HepG2 (cell line): ENCODE measurements at regions not wholly inside any gene's neighbourhood (a gene's known extent, or its start where the extent isn't known, plus 50 kb on each side); places are given as distances from the start of the nearest gene placed in this dataset.

ENCODE experiments used
- ATAC-seq: fragments of 200-7000 bp; cut with Tn5 transposase; 3 replicates; pipeline ENCODE4 v1.9.1; 2020; ENCODE audit warnings: mild to moderate bottlenecking, moderate library complexity
- BruUV-seq: library from RNA; stranded (reverse); fragments of 400-500 nt; replicated peaks from 2 replicates; lab custom pipeline; 2021; lab: Mats Ljungman, UMichigan
- CTCF ChIA-PET: fragments of 300-600 bp; formaldehyde crosslinking; extraction: SDS; loops from one replicate; lab custom pipeline; 2021; ENCODE audit warnings: low total read pairs, inconsistent platforms, low intra/inter-chr PET ratio; lab: Yijun Ruan, JAX
- POLR2A ChIA-PET: fragments of 350-600 bp; sonication (Branson Sonifier 250); formaldehyde crosslinking; loops from one replicate; lab custom pipeline; 2020; ENCODE audit warnings: antibody characterized with exemption, inconsistent platforms; lab: Yijun Ruan, JAX
- DNase-seq: peaks from one replicate; pipeline ENCODE4 v3.0.0-alpha.2; 2015; ENCODE audit warnings: low spot score
- FAIRE-seq: peaks from 3 replicates; lab custom pipeline; 2011; peaks lifted over from hg19 to GRCh38; lab: Jason Lieb, UNC
- H2AFZ ChIP-seq: one replicate; pipeline ENCODE4 v1.6.1; 2011; ENCODE audit warnings: low read length, inconsistent platforms
- H3K27ac ChIP-seq: fragments of 300-600 bp; 3 replicates; pipeline ENCODE4 v1.8.0; 2011; ENCODE audit warnings: mixed run types, mild to moderate bottlenecking, mixed read lengths, low read length, inconsistent platforms; ENCODE audit not compliant: insufficient read depth; ENCODE audit errors: extremely low read length
- H3K27me3 ChIP-seq, 2 experiments: fragments of 200-600 bp in 1 of 2; 2 replicates in 1 of 2; 3 replicates in 1 of 2; pipeline versions ENCODE4 v1.6.0 to v1.8.0; 2011; ENCODE audit warnings: low read length in 2 of 2, mild to moderate bottlenecking in 2 of 2, moderate library complexity in 2 of 2, inconsistent platforms in 1 of 2; ENCODE audit not compliant: insufficient read depth in 2 of 2, control insufficient read depth in 1 of 2
- H3K36me3 ChIP-seq, 2 experiments: fragments of 200-600 bp in 1 of 2; replicated peaks in 1 of 2; 2 replicates in 1 of 2; 3 replicates in 1 of 2; pipeline versions ENCODE4 v1.5.1 to v1.8.0; 2011; ENCODE audit warnings: low read length in 2 of 2, inconsistent platforms in 1 of 2; ENCODE audit not compliant: insufficient read depth in 2 of 2, control insufficient read depth in 1 of 2
- H3K4me1 ChIP-seq: 2 replicates; pipeline ENCODE4 v1.5.1; 2012; ENCODE audit warnings: low read length, inconsistent platforms; ENCODE audit not compliant: insufficient read depth
- H3K4me2 ChIP-seq: 2 replicates; pipeline ENCODE4 v1.6.0; 2011; ENCODE audit warnings: low read depth, low read length, inconsistent platforms
- H3K4me3 ChIP-seq, 3 experiments: fragments of 200-600 bp in 1 of 3; sonication (generic), shearing (Covaris generic) in 1 of 3; replicated peaks in 1 of 3; 2 replicates each; pipeline ENCODE4 v1.5.1; 2011 to 2016; ENCODE audit warnings: low read length in 3 of 3, inconsistent platforms in 2 of 3, low read depth in 2 of 3, mild to moderate bottlenecking in 2 of 3, control low read depth in 1 of 3, mixed read lengths in 1 of 3; ENCODE audit not compliant: insufficient read depth in 1 of 3
- H3K79me2 ChIP-seq: one replicate; pipeline ENCODE4 v1.6.1; 2011; ENCODE audit warnings: low read length, inconsistent platforms; ENCODE audit not compliant: insufficient read depth
- H3K9ac ChIP-seq: 2 replicates; pipeline ENCODE4 v1.6.0; 2011; ENCODE audit warnings: mild to moderate bottlenecking, low read depth, low read length, inconsistent platforms; ENCODE audit not compliant: insufficient read depth
- H3K9me3 ChIP-seq: 2 replicates; pipeline ENCODE4 v1.5.1; 2012; ENCODE audit warnings: mild to moderate bottlenecking, low read length
- H4K20me1 ChIP-seq: 2 replicates; pipeline ENCODE4 v1.6.0; 2011; ENCODE audit warnings: inconsistent platforms, mild to moderate bottlenecking, low read length, moderate library complexity; ENCODE audit not compliant: insufficient read depth
- BCLAF1 ChIP-seq: fragments of 450-650 bp; IDR thresholded peaks from 2 replicates; pipeline ENCODE4 v1.6.1; 2017; ENCODE audit warnings: mild to moderate bottlenecking
- DRAP1 ChIP-seq: IDR thresholded peaks from 2 replicates; pipeline ENCODE4 v1.6.1; 2016; ENCODE audit warnings: missing genetic modification reagents, missing compliant biosample characterization
- ERF ChIP-seq: IDR thresholded peaks from 2 replicates; pipeline ENCODE4 v1.6.1; 2018; ENCODE audit warnings: missing biosample characterization, missing genetic modification reagents
- MYNN ChIP-seq: sonication (generic); formaldehyde crosslinking; IDR thresholded peaks from 2 replicates; pipeline ENCODE4 v1.4.0; 2020; ENCODE audit warnings: mild to moderate bottlenecking, low read depth, missing genetic modification reagents
- PCBP2 ChIP-seq: fragments of 200-400 bp; formaldehyde crosslinking; optimal IDR thresholded peaks from 2 replicates; pipeline ENCODE3; 2018; ENCODE audit warnings: low read length, low read depth; ENCODE audit not compliant: poor library complexity, severe bottlenecking
- RFX5 ChIP-seq: IDR thresholded peaks from 2 replicates; pipeline ENCODE4 v1.6.1; 2011; ENCODE audit warnings: low read depth, low read length, improper control_type of control experiment
- STAT6 ChIP-seq: sonication (generic); formaldehyde crosslinking; IDR thresholded peaks from 2 replicates; pipeline ENCODE4 v1.4.0; 2020; ENCODE audit warnings: missing genetic modification reagents, mild to moderate bottlenecking, borderline replicate concordance
- ZBTB26 ChIP-seq: IDR thresholded peaks from 2 replicates; pipeline ENCODE4 v1.6.1; 2016; ENCODE audit warnings: missing compliant biosample characterization, missing genetic modification reagents, borderline replicate concordance
- ZNF24 ChIP-seq: fragments of 450-650 bp; IDR thresholded peaks from 2 replicates; pipeline ENCODE4 v1.6.1; 2017; ENCODE audit warnings: antibody characterized with exemption, mild to moderate bottlenecking
- ZNF687 ChIP-seq: sonication (generic); formaldehyde crosslinking; IDR thresholded peaks from 2 replicates; pipeline ENCODE4 v1.5.1; 2020; ENCODE audit warnings: mild to moderate bottlenecking, missing genetic modification reagents, moderate library complexity
- ZNF768 ChIP-seq: sonication (generic); formaldehyde crosslinking; IDR thresholded peaks from 2 replicates; pipeline ENCODE4 v1.4.0; 2020; ENCODE audit warnings: missing genetic modification reagents
- ZSCAN25 ChIP-seq: sonication (generic); formaldehyde crosslinking; IDR thresholded peaks from 2 replicates; pipeline ENCODE4 v1.8.0; 2022; ENCODE audit warnings: mild to moderate bottlenecking, missing genetic modification reagents
- WGBS: methylation state at CpG from one replicate; pipeline ENCODE4 v1.1.6; 2017; ENCODE audit warnings: low lambda C conversion rate; 5-methylcytosine and 5-hydroxymethylcytosine counted together
- in situ Hi-C: cut with HindIII; loops from 2 replicates; pipeline ENCODE4 v1.10.0; 2017; ENCODE audit warnings: low pct_unique_long_range_greater_than_20kb; ENCODE audit not compliant: extremely low pct_ligation_motif_present
- intact Hi-C: fragments of 100-400 bp; cut with micrococcal nuclease; formaldehyde crosslinking; loops from one replicate; pipeline ENCODE4 v1.10.0; 2022; ENCODE audit not compliant: unreplicated experiment

GRCh38 chr18:25443776-25444175, 91.8 kb upstream of the ZNF521 start (continued):
- no peak for TF ChIP-seq BCLAF1
- no peak for TF ChIP-seq ZSCAN25
- TF ChIP-seq MYNN (CRISPR knock-in tag): no peak
- no peak for TF ChIP-seq ZNF24
- TF ChIP-seq PCBP2: no peak

GRCh38 chr18:25435149-25435782, 83.3 kb upstream of the ZNF521 start:
- no peak overlapping the region for H3K9ac ChIP-seq
- CTCF ChIA-PET: no interaction called here
- H3K4me1 ChIP-seq: no peaks in the 10 kb centered on the region
- no TSS peak for BruUV-seq
- FAIRE-seq: no peak
- H3K79me2 ChIP-seq: no peaks in the 10 kb centered on the region
- in situ Hi-C loops (no loop called here), intact Hi-C loops (no loop called here)
- POLR2A ChIA-PET: no interaction called here
- H3K27ac ChIP-seq: no peak overlapping the region
- H3K9me3 ChIP-seq: no peaks in the 10 kb centered on the region
- WGBS: 0% methylated on average over 3 of the region's 3 CpGs
- no peaks in the 10 kb centered on the region for H3K27me3 ChIP-seq
- no peak for ATAC-seq
- H3K4me2 ChIP-seq: no peak overlapping the region
- no peaks in the 10 kb centered on the region for H3K36me3 ChIP-seq
- H2AFZ ChIP-seq: no peak overlapping the region
- no peak overlapping the region for H3K4me3 ChIP-seq
- H4K20me1 ChIP-seq: no peaks in the 10 kb centered on the region
- no peak for DNase-seq
- TF ChIP-seq DRAP1: no peak
- no peak for TF ChIP-seq ZNF768 (CRISPR knock-in tag)
- TF ChIP-seq STAT6 (CRISPR knock-in tag): no peak
- no peak for TF ChIP-seq ZNF687 (CRISPR knock-in tag)
- no peak for TF ChIP-seq ZBTB26 (CRISPR knock-in tag)
- no peak for TF ChIP-seq ERF (CRISPR knock-in tag)
- no peak for TF ChIP-seq RFX5
